GM12878 (cell line): ENCODE measurements at regions not wholly inside any gene's neighbourhood (a gene's known extent, or its start where the extent isn't known, plus 50 kb on each side); places are given as distances from the start of the nearest gene placed in this dataset.

ENCODE experiments used
- ATAC-seq: fragments of 200-7000 bp; cut with Tn5 transposase; 3 replicates; pipeline ENCODE4 v1.9.1; 2020; ENCODE audit warnings: mild to moderate bottlenecking, moderate library complexity
- BruUV-seq: library from RNA; stranded (reverse); fragments of 400-500 nt; replicated peaks from 2 replicates; lab custom pipeline; 2021; lab: Mats Ljungman, UMichigan
- CTCF ChIA-PET: fragments of 300-600 bp; sonication (Branson Sonifier 250); formaldehyde crosslinking; extraction: SDS; loops from one replicate; lab custom pipeline; 2021; ENCODE audit warnings: inconsistent platforms; lab: Yijun Ruan, JAX
- POLR2A ChIA-PET: fragments of 350-600 bp; formaldehyde crosslinking; extraction: SDS; loops from one replicate; lab custom pipeline; 2021; ENCODE audit warnings: inconsistent platforms; lab: Charles Lee
- RAD21 ChIA-PET: fragments of 300-600 bp; sonication (Branson Sonifier 250); formaldehyde crosslinking; loops from one replicate; lab custom pipeline; 2023; ENCODE audit warnings: antibody characterized with exemption; ENCODE audit not compliant: unreplicated experiment; lab: Charles Lee
- SMC1A ChIA-PET: fragments of 300-600 bp; sonication (Branson Sonifier 250); formaldehyde crosslinking; loops from one replicate; lab custom pipeline; 2023; ENCODE audit not compliant: unreplicated experiment, uncharacterized antibody; lab: Charles Lee
- DNase-seq: peaks from one replicate; pipeline ENCODE4 v3.0.0-alpha.2; 2011; ENCODE audit warnings: low read depth, low spot score
- FAIRE-seq: peaks from 3 replicates; lab custom pipeline; 2011; peaks lifted over from hg19 to GRCh38; lab: Jason Lieb, UNC
- H2AFZ ChIP-seq: 2 replicates; pipeline ENCODE4 v1.6.0; 2011; ENCODE audit warnings: low read depth, low read length, control low read depth; ENCODE audit not compliant: control insufficient read depth
- H3K27ac ChIP-seq: 2 replicates; pipeline ENCODE4 v1.5.1; 2011; ENCODE audit warnings: control low read depth; ENCODE audit not compliant: control insufficient read depth, insufficient read depth
- H3K27me3 ChIP-seq, 2 experiments: replicated peaks in 1 of 2; 2 replicates each; pipeline versions ENCODE4 v1.6.0 to v1.6.1; 2011; ENCODE audit warnings: low read length in 1 of 2; ENCODE audit not compliant: control insufficient read depth in 2 of 2, insufficient read depth in 2 of 2
- H3K36me3 ChIP-seq, 2 experiments: 2 replicates each; pipeline ENCODE4 v1.5.1; 2011; ENCODE audit warnings: low read length in 1 of 2; ENCODE audit not compliant: control insufficient read depth in 2 of 2, insufficient read depth in 2 of 2
- H3K4me1 ChIP-seq: 2 replicates; pipeline ENCODE4 v1.6.1; 2011; ENCODE audit warnings: mild to moderate bottlenecking, low read length, moderate library complexity, mixed read lengths; ENCODE audit not compliant: control insufficient read depth, insufficient read depth
- H3K4me2 ChIP-seq: 2 replicates; pipeline ENCODE4 v1.6.0; 2011; ENCODE audit warnings: control low read depth; ENCODE audit not compliant: control insufficient read depth, insufficient read depth
- H3K4me3 ChIP-seq: fragments of 200-600 bp; sonication (generic); 2 replicates; pipeline ENCODE4 v1.5.1; 2016
- H3K79me2 ChIP-seq: 2 replicates; pipeline ENCODE4 v1.6.0; 2011; ENCODE audit warnings: low read length; ENCODE audit not compliant: control insufficient read depth, insufficient read depth
- H3K9ac ChIP-seq: 2 replicates; pipeline ENCODE4 v1.8.0; 2011; ENCODE audit warnings: low read length, control low read depth, mixed read lengths; ENCODE audit not compliant: control insufficient read depth, insufficient read depth
- H3K9me3 ChIP-seq: replicated peaks from 3 replicates; pipeline ENCODE4 v1.5.1; 2011; ENCODE audit warnings: mild to moderate bottlenecking, low read length; ENCODE audit not compliant: control insufficient read depth, insufficient read depth
- H4K20me1 ChIP-seq: 2 replicates; pipeline ENCODE4 v1.6.0; 2011; ENCODE audit not compliant: control insufficient read depth, insufficient read depth
- E2F4 ChIP-seq: IDR thresholded peaks from 2 replicates; pipeline ENCODE4 v1.6.1; 2012; ENCODE audit warnings: low read depth, low read length, improper control_type of control experiment
- EGR1 ChIP-seq, 2 experiments: IDR thresholded peaks; 1 replicate in 1 of 2; 2 replicates in 1 of 2; pipeline ENCODE4 v1.6.1; 2011 to 2012; ENCODE audit warnings: low read depth in 2 of 2, low read length in 2 of 2, borderline replicate concordance in 1 of 2, mild to moderate bottlenecking in 1 of 2, moderate library complexity in 1 of 2
- KLF5 ChIP-seq: fragments of 450-650 bp; IDR thresholded peaks from 2 replicates; pipeline ENCODE4 v1.6.1; 2014; ENCODE audit warnings: mild to moderate bottlenecking; ENCODE audit not compliant: partially characterized antibody
- MEF2B ChIP-seq: fragments of 450-650 bp; IDR thresholded peaks from 2 replicates; pipeline ENCODE4 v1.6.1; 2018; ENCODE audit warnings: mild to moderate bottlenecking, moderate library complexity; ENCODE audit not compliant: partially characterized antibody, poor library complexity, severe bottlenecking
- MTA3 ChIP-seq: IDR thresholded peaks from 2 replicates; pipeline ENCODE4 v1.6.1; 2012; ENCODE audit warnings: low read length, inconsistent platforms, borderline replicate concordance
- NFXL1 ChIP-seq: fragments of 450-650 bp; IDR thresholded peaks from 2 replicates; pipeline ENCODE4 v1.6.1; 2017; ENCODE audit warnings: antibody characterized with exemption, mild to moderate bottlenecking, borderline replicate concordance
- NR2C2 ChIP-seq: IDR thresholded peaks from 2 replicates; pipeline ENCODE4 v1.6.1; 2011; ENCODE audit warnings: borderline replicate concordance, low read depth; ENCODE audit not compliant: control insufficient read depth, insufficient read length
- NR2F1 ChIP-seq: fragments of 450-650 bp; conservative IDR thresholded peaks from 2 replicates; pipeline ENCODE4 v1.6.1; 2017; ENCODE audit warnings: mild to moderate bottlenecking
- POU2F2 ChIP-seq: IDR thresholded peaks from 3 replicates; pipeline ENCODE4 v1.6.1; 2011; ENCODE audit warnings: low read depth, mild to moderate bottlenecking, low read length, borderline replicate concordance
- RFX5 ChIP-seq: IDR thresholded peaks from 2 replicates; pipeline ENCODE4 v1.6.1; 2011; ENCODE audit warnings: low read depth, low read length, improper control_type of control experiment
- SMAD1 ChIP-seq: fragments of 450-650 bp; IDR thresholded peaks from 2 replicates; pipeline ENCODE4 v1.6.1; 2018; ENCODE audit warnings: mild to moderate bottlenecking, low read depth; ENCODE audit not compliant: partially characterized antibody
- ZNF24 ChIP-seq: fragments of 450-650 bp; IDR thresholded peaks from 2 replicates; pipeline ENCODE4 v1.6.1; 2017; ENCODE audit warnings: antibody characterized with exemption, mild to moderate bottlenecking
- WGBS: methylation state at CpG from one replicate; pipeline ENCODE4 v1.1.6; 2016; ENCODE audit warnings: low lambda C conversion rate; ENCODE audit not compliant: insufficient replicate concordance, insufficient coverage; ENCODE audit errors: missing lambda C conversion rate; 5-methylcytosine and 5-hydroxymethylcytosine counted together
- in situ Hi-C: fragments of 300-500 bp; cut with MboI; formaldehyde crosslinking; loops from 9 replicates; pipeline ENCODE4 v1.14.3; 2018; ENCODE audit warnings: mixed read lengths
- intact Hi-C: fragments of 100-400 bp; cut with micrococcal nuclease; formaldehyde crosslinking; loops from one replicate; pipeline ENCODE4 v1.14.2; 2022; ENCODE audit not compliant: unreplicated experiment
- TF ChIP-seq, protein P1 (sequence below): fragments of 150-350 bp; IDR thresholded peaks from 2 replicates; pipeline ENCODE4 v1.6.1; 2016; ENCODE audit warnings: low read depth, low read length
- TF ChIP-seq, protein P2 (sequence below): fragments of 450-650 bp; formaldehyde crosslinking; IDR thresholded peaks from 2 replicates; pipeline ENCODE4 v1.4.0; 2022; ENCODE audit warnings: mild to moderate bottlenecking, moderate library complexity
- TF ChIP-seq, protein P3 (sequence below): fragments of 450-650 bp; IDR thresholded peaks from 2 replicates; pipeline ENCODE4 v1.6.1; 2017; ENCODE audit warnings: borderline replicate concordance

- TF ChIP-seq SMAD1: no peak
- no peak for TF ChIP-seq E2F4
- TF ChIP-seq RFX5: no peak
These were observed 254.7 kb downstream of the KLF6 start (continued) for GRCh38 chr10:3530346-3530745.

DNA sequence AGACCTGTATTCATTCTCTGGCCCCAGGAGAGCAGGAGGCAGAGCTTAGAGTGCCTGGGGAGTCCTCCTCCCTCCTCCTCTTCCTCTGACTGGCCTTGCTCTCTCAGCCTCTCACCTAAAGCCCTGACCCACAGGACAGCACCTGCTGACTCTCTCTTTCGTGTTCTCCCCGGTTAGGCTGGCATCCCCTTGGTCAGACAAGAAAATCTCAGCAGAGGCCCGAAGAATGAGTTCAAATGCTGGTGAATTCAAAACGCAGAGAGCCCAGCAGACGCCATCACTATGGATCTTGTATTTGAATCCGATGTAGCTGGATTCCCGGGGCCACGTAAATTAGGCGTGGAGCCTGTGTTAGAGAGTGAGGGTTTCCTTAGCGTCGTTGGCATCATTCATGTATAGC lies 255.3 kb downstream of the KLF6 start:
- no peaks in the 10 kb centered on the region for H3K79me2 ChIP-seq
- no peak overlapping the region for H3K4me2 ChIP-seq
- no peaks in the 10 kb centered on the region for H4K20me1 ChIP-seq
- ChIA-PET SMC1A (no interaction called here), CTCF (no interaction called here), POLR2A (no interaction called here), RAD21 (no interaction called here)
- no peaks in the 10 kb centered on the region for H3K9me3 ChIP-seq
- no peaks in the 10 kb centered on the region for H3K36me3 ChIP-seq
- no peak for FAIRE-seq
- no peak overlapping the region for H3K9ac ChIP-seq
- no peak overlapping the region for H2AFZ ChIP-seq
- DNase-seq: no peak
- ATAC-seq: no peak
- 47% methylated on average over 11 of the region's 11 CpGs for WGBS
- in situ Hi-C loops (no loop called here), intact Hi-C loops (no loop called here)
- no peaks in the 10 kb centered on the region; a peak in 1 of 4 replicates for H3K27me3 ChIP-seq
- BruUV-seq: no TSS peak
- no peak overlapping the region for H3K27ac ChIP-seq
- no peaks in the 10 kb centered on the region for H3K4me1 ChIP-seq
- H3K4me3 ChIP-seq: no peak overlapping the region
- no peak for TF ChIP-seq NR2F1
- no peak for TF ChIP-seq ZNF24
- TF ChIP-seq KLF5: no peak
- no peak for TF ChIP-seq MTA3
- TF ChIP-seq POU2F2: no peak
- no peak for TF ChIP-seq EGR1 (IDR thresholded peaks at IDR 0.05; ENCODE audit: borderline replicate concordance in 1 of 2, low read depth in 2 of 2, low read length in 2 of 2)
- TF ChIP-seq, protein P1, sequence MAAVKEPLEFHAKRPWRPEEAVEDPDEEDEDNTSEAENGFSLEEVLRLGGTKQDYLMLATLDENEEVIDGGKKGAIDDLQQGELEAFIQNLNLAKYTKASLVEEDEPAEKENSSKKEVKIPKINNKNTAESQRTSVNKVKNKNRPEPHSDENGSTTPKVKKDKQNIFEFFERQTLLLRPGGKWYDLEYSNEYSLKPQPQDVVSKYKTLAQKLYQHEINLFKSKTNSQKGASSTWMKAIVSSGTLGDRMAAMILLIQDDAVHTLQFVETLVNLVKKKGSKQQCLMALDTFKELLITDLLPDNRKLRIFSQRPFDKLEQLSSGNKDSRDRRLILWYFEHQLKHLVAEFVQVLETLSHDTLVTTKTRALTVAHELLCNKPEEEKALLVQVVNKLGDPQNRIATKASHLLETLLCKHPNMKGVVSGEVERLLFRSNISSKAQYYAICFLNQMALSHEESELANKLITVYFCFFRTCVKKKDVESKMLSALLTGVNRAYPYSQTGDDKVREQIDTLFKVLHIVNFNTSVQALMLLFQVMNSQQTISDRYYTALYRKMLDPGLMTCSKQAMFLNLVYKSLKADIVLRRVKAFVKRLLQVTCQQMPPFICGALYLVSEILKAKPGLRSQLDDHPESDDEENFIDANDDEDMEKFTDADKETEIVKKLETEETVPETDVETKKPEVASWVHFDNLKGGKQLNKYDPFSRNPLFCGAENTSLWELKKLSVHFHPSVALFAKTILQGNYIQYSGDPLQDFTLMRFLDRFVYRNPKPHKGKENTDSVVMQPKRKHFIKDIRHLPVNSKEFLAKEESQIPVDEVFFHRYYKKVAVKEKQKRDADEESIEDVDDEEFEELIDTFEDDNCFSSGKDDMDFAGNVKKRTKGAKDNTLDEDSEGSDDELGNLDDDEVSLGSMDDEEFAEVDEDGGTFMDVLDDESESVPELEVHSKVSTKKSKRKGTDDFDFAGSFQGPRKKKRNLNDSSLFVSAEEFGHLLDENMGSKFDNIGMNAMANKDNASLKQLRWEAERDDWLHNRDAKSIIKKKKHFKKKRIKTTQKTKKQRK: no peak
- no peak for TF ChIP-seq MEF2B
- no peak for TF ChIP-seq NFXL1
- TF ChIP-seq, protein P2, sequence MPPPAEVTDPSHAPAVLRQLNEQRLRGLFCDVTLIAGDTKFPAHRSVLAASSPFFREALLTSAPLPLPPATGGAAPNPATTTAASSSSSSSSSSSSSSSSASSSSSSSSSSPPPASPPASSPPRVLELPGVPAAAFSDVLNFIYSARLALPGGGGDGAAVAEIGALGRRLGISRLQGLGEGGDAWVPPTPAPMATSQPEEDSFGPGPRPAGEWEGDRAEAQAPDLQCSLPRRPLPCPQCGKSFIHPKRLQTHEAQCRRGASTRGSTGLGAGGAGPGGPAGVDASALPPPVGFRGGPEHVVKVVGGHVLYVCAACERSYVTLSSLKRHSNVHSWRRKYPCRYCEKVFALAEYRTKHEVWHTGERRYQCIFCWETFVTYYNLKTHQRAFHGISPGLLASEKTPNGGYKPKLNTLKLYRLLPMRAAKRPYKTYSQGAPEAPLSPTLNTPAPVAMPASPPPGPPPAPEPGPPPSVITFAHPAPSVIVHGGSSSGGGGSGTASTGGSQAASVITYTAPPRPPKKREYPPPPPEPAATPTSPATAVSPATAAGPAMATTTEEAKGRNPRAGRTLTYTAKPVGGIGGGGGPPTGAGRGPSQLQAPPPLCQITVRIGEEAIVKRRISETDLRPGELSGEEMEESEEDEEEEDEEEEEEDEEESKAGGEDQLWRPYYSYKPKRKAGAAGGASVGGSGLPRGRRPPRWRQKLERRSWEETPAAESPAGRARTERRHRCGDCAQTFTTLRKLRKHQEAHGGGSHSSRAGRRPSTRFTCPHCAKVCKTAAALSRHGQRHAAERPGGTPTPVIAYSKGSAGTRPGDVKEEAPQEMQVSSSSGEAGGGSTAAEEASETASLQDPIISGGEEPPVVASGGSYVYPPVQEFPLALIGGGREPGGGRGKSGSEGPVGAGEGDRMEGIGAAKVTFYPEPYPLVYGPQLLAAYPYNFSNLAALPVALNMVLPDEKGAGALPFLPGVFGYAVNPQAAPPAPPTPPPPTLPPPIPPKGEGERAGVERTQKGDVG (CRISPR knock-in tag): no peak
- TF ChIP-seq NR2C2: no peak
- TF ChIP-seq, protein P3, sequence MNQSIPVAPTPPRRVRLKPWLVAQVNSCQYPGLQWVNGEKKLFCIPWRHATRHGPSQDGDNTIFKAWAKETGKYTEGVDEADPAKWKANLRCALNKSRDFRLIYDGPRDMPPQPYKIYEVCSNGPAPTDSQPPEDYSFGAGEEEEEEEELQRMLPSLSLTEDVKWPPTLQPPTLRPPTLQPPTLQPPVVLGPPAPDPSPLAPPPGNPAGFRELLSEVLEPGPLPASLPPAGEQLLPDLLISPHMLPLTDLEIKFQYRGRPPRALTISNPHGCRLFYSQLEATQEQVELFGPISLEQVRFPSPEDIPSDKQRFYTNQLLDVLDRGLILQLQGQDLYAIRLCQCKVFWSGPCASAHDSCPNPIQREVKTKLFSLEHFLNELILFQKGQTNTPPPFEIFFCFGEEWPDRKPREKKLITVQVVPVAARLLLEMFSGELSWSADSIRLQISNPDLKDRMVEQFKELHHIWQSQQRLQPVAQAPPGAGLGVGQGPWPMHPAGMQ: no peak
